ENCODE measurements at regions not wholly inside any gene's neighbourhood (a gene's known extent, or its start where the extent isn't known, plus 50 kb on each side); places are given as distances from the start of the nearest gene placed in this dataset.

GRCh38 chr3:71907996-71908395 lies 123.0 kb upstream of the PROK2 start:
- no peaks in the 10 kb centered on the region for H3K9me3 ChIP-seq (ENCODE audit: control insufficient read depth, low read length)
- no peak overlapping the region for H3K27ac ChIP-seq (ENCODE audit: low read depth, low read length, severe bottlenecking)
- no peak overlapping the region for H3K4me3 ChIP-seq (ENCODE audit: extremely low read depth, insufficient read depth, low read length, poor library complexity, severe bottlenecking)
- H3K36me3 ChIP-seq (ENCODE audit: control insufficient read depth, insufficient read depth, low read length): no peaks in the 10 kb centered on the region
- H3K4me1 ChIP-seq (ENCODE audit: control insufficient read depth, insufficient read depth, low read length, poor library complexity, severe bottlenecking): no peaks in the 10 kb centered on the region
- 94 to 97% methylated on average over 12 to 13 of the region's 14 CpGs for WGBS, 2 experiments (ENCODE audit: insufficient coverage in 2 of 2)

GRCh38 chr3:71906976-71907375 lies 122.0 kb upstream of the PROK2 start:
- Histone ChIP-seq H3K36me3 (ENCODE audit: control insufficient read depth, insufficient read depth, low read length) (no peaks in the 10 kb centered on the region), H3K4me1 (ENCODE audit: control insufficient read depth, insufficient read depth, low read length, poor library complexity, severe bottlenecking) (no peaks in the 10 kb centered on the region), H3K4me3 (ENCODE audit: extremely low read depth, insufficient read depth, low read length, poor library complexity, severe bottlenecking) (no peak overlapping the region), H3K27ac (ENCODE audit: low read depth, low read length, severe bottlenecking) (no peak overlapping the region), H3K9me3 (ENCODE audit: control insufficient read depth, low read length) (no peaks in the 10 kb centered on the region)
- 100% methylated on average over 1 of the region's 3 CpGs; no CpG with 5 or more reads in 1 of the 2 experiments for WGBS, 2 experiments (ENCODE audit: insufficient coverage in 2 of 2)

- no peak overlapping the region for H3K4me3 ChIP-seq (ENCODE audit: extremely low read depth, insufficient read depth, low read length, poor library complexity, severe bottlenecking)
- 88% methylated on average over 3 of the region's 5 CpGs; no CpG with 5 or more reads in 1 of the 2 experiments for WGBS, 2 experiments (ENCODE audit: insufficient coverage in 2 of 2)
- H3K27ac ChIP-seq (ENCODE audit: low read depth, low read length, severe bottlenecking): no peak overlapping the region
- no peaks in the 10 kb centered on the region for H3K4me1 ChIP-seq (ENCODE audit: control insufficient read depth, insufficient read depth, low read length, poor library complexity, severe bottlenecking)
- no peaks in the 10 kb centered on the region for H3K36me3 ChIP-seq (ENCODE audit: control insufficient read depth, insufficient read depth, low read length)
- H3K9me3 ChIP-seq (ENCODE audit: control insufficient read depth, low read length): no peaks in the 10 kb centered on the region
Observed at GRCh38 chr3:71905426-71905825, 120.5 kb upstream of the PROK2 start.

GRCh38 chr3:71903936-71904335 lies 119.0 kb upstream of the PROK2 start:
- 89 to 93% methylated on average over 4 to 6 of the region's 6 CpGs for whole genome bisulfite sequencing, 2 experiments (ENCODE audit: insufficient coverage in 2 of 2)
- no peaks in the 10 kb centered on the region for H3K9me3 ChIP-seq (ENCODE audit: control insufficient read depth, low read length)
- no peak overlapping the region for H3K27ac ChIP-seq (ENCODE audit: low read depth, low read length, severe bottlenecking)
- no peaks in the 10 kb centered on the region for H3K4me1 ChIP-seq (ENCODE audit: control insufficient read depth, insufficient read depth, low read length, poor library complexity, severe bottlenecking)
- no peak overlapping the region for H3K4me3 ChIP-seq (ENCODE audit: extremely low read depth, insufficient read depth, low read length, poor library complexity, severe bottlenecking)
- no peaks in the 10 kb centered on the region for H3K36me3 ChIP-seq (ENCODE audit: control insufficient read depth, insufficient read depth, low read length)

- no peak overlapping the region for H3K27ac ChIP-seq (ENCODE audit: low read depth, low read length, severe bottlenecking)
- WGBS, 2 experiments (ENCODE audit: insufficient coverage in 2 of 2): 90 to 100% methylated on average over 1 of the region's 2 CpGs
- H3K9me3 ChIP-seq (ENCODE audit: control insufficient read depth, low read length): no peaks in the 10 kb centered on the region
Observed at GRCh38 chr3:71903112-71903495, 118.2 kb upstream of the PROK2 start.

GRCh38 chr3:71902258-71903111 lies 117.5 kb upstream of the PROK2 start:
- no peak overlapping the region for H3K4me3 ChIP-seq (ENCODE audit: extremely low read depth, insufficient read depth, low read length, poor library complexity, severe bottlenecking)
- H3K27ac ChIP-seq (ENCODE audit: low read depth, low read length, severe bottlenecking): no peak overlapping the region
- no peaks in the 10 kb centered on the region for H3K4me1 ChIP-seq (ENCODE audit: control insufficient read depth, insufficient read depth, low read length, poor library complexity, severe bottlenecking)
- no peaks in the 10 kb centered on the region for H3K9me3 ChIP-seq (ENCODE audit: control insufficient read depth, low read length)
- WGBS, 2 experiments (ENCODE audit: insufficient coverage in 2 of 2): 86 to 94% methylated on average over 1 to 3 of the region's 4 CpGs
- no peaks in the 10 kb centered on the region for H3K36me3 ChIP-seq (ENCODE audit: control insufficient read depth, insufficient read depth, low read length)

More at GRCh38 chr3:71903112-71903495, 118.2 kb upstream of the PROK2 start:
- no peaks in the 10 kb centered on the region for H3K4me1 ChIP-seq (ENCODE audit: control insufficient read depth, insufficient read depth, low read length, poor library complexity, severe bottlenecking)
- no peaks in the 10 kb centered on the region for H3K36me3 ChIP-seq (ENCODE audit: control insufficient read depth, insufficient read depth, low read length)
- no peak overlapping the region for H3K4me3 ChIP-seq (ENCODE audit: extremely low read depth, insufficient read depth, low read length, poor library complexity, severe bottlenecking)

- Histone ChIP-seq H3K27ac (ENCODE audit: low read depth, low read length, severe bottlenecking) (no peak overlapping the region), H3K4me1 (ENCODE audit: control insufficient read depth, insufficient read depth, low read length, poor library complexity, severe bottlenecking) (no peaks in the 10 kb centered on the region), H3K4me3 (ENCODE audit: extremely low read depth, insufficient read depth, low read length, poor library complexity, severe bottlenecking) (no peak overlapping the region), H3K9me3 (ENCODE audit: control insufficient read depth, low read length) (no peaks in the 10 kb centered on the region), H3K36me3 (ENCODE audit: control insufficient read depth, insufficient read depth, low read length) (no peaks in the 10 kb centered on the region)
- 82 to 94% methylated on average over 7 to 8 of the region's 9 CpGs for WGBS, 2 experiments (ENCODE audit: insufficient coverage in 2 of 2)
Observed at GRCh38 chr3:71901645-71902044, 116.7 kb upstream of the PROK2 start.

GRCh38 chr3:71900057-71900456 lies 115.1 kb upstream of the PROK2 start:
- 93 to 100% methylated on average over 1 to 2 of the region's 2 CpGs for whole genome bisulfite sequencing, 2 experiments (ENCODE audit: insufficient coverage in 2 of 2)
- H3K4me1 ChIP-seq (ENCODE audit: control insufficient read depth, insufficient read depth, low read length, poor library complexity, severe bottlenecking): no peaks in the 10 kb centered on the region
- no peak overlapping the region for H3K27ac ChIP-seq (ENCODE audit: low read depth, low read length, severe bottlenecking)
- H3K4me3 ChIP-seq (ENCODE audit: extremely low read depth, insufficient read depth, low read length, poor library complexity, severe bottlenecking): no peak overlapping the region
- no peaks in the 10 kb centered on the region for H3K9me3 ChIP-seq (ENCODE audit: control insufficient read depth, low read length)
- no peaks in the 10 kb centered on the region for H3K36me3 ChIP-seq (ENCODE audit: control insufficient read depth, insufficient read depth, low read length)

- H3K27ac ChIP-seq (ENCODE audit: low read depth, low read length, severe bottlenecking): no peak overlapping the region
- no peak overlapping the region for H3K4me3 ChIP-seq (ENCODE audit: extremely low read depth, insufficient read depth, low read length, poor library complexity, severe bottlenecking)
- WGBS, 2 experiments (ENCODE audit: insufficient coverage in 2 of 2): 90 to 93% methylated on average over 2 to 3 of the region's 4 CpGs
- no peaks in the 10 kb centered on the region for H3K36me3 ChIP-seq (ENCODE audit: control insufficient read depth, insufficient read depth, low read length)
- H3K4me1 ChIP-seq (ENCODE audit: control insufficient read depth, insufficient read depth, low read length, poor library complexity, severe bottlenecking): no peaks in the 10 kb centered on the region
- no peaks in the 10 kb centered on the region for H3K9me3 ChIP-seq (ENCODE audit: control insufficient read depth, low read length)
Observed at GRCh38 chr3:71896751-71897150, 111.8 kb upstream of the PROK2 start.

GRCh38 chr3:71893702-71894479 lies 108.9 kb upstream of the PROK2 start:
- Histone ChIP-seq H3K9me3 (ENCODE audit: control insufficient read depth, low read length) (no peaks in the 10 kb centered on the region), H3K4me1 (ENCODE audit: control insufficient read depth, insufficient read depth, low read length, poor library complexity, severe bottlenecking) (no peaks in the 10 kb centered on the region), H3K4me3 (ENCODE audit: extremely low read depth, insufficient read depth, low read length, poor library complexity, severe bottlenecking) (no peak overlapping the region), H3K27ac (ENCODE audit: low read depth, low read length, severe bottlenecking) (no peak overlapping the region), H3K36me3 (ENCODE audit: control insufficient read depth, insufficient read depth, low read length) (no peaks in the 10 kb centered on the region)
- WGBS, 2 experiments (ENCODE audit: insufficient coverage in 2 of 2): 71 to 72% methylated on average over 6 of the region's 6 CpGs

- no peak overlapping the region for H3K27ac ChIP-seq (ENCODE audit: low read depth, low read length, severe bottlenecking)
- WGBS, 2 experiments (ENCODE audit: insufficient coverage in 2 of 2): 87 to 92% methylated on average over 4 of the region's 6 CpGs
- no peaks in the 10 kb centered on the region for H3K4me1 ChIP-seq (ENCODE audit: control insufficient read depth, insufficient read depth, low read length, poor library complexity, severe bottlenecking)
- no peak overlapping the region for H3K4me3 ChIP-seq (ENCODE audit: extremely low read depth, insufficient read depth, low read length, poor library complexity, severe bottlenecking)
- H3K9me3 ChIP-seq (ENCODE audit: control insufficient read depth, low read length): no peaks in the 10 kb centered on the region
- H3K36me3 ChIP-seq (ENCODE audit: control insufficient read depth, insufficient read depth, low read length): no peaks in the 10 kb centered on the region
Observed at GRCh38 chr3:71893122-71893521, 108.2 kb upstream of the PROK2 start.
